A673 (cell line): ENCODE measurements at regions not wholly inside any gene's neighbourhood (a gene's known extent, or its start where the extent isn't known, plus 50 kb on each side); places are given as distances from the start of the nearest gene placed in this dataset.

Source experiments
- EZH2 ChIP-seq: fragments of 200-600 bp; sonication (generic); IDR thresholded peaks from 2 replicates; pipeline ENCODE4 v1.6.1; 2017; ENCODE audit warnings: borderline replicate concordance, low read depth, mild to moderate bottlenecking, mixed read lengths, antibody characterized with exemption, low read length; ENCODE audit not compliant: poor library complexity, severe bottlenecking
- TF ChIP-seq, protein P1 (sequence below): fragments of 300-800, 200-600 bp; sonication (generic); conservative IDR thresholded peaks from 2 replicates; pipeline ENCODE4 v1.5.1; 2017; ENCODE audit warnings: low read depth, mild to moderate bottlenecking, antibody characterized with exemption, low read length, moderate library complexity, mixed read lengths

- TF ChIP-seq, protein P1, sequence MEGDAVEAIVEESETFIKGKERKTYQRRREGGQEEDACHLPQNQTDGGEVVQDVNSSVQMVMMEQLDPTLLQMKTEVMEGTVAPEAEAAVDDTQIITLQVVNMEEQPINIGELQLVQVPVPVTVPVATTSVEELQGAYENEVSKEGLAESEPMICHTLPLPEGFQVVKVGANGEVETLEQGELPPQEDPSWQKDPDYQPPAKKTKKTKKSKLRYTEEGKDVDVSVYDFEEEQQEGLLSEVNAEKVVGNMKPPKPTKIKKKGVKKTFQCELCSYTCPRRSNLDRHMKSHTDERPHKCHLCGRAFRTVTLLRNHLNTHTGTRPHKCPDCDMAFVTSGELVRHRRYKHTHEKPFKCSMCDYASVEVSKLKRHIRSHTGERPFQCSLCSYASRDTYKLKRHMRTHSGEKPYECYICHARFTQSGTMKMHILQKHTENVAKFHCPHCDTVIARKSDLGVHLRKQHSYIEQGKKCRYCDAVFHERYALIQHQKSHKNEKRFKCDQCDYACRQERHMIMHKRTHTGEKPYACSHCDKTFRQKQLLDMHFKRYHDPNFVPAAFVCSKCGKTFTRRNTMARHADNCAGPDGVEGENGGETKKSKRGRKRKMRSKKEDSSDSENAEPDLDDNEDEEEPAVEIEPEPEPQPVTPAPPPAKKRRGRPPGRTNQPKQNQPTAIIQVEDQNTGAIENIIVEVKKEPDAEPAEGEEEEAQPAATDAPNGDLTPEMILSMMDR, result no peak
- no peak for TF ChIP-seq EZH2
These were observed 307.9 kb upstream of the ROPN1 start for GRCh38 chr3:124299831-124300230.
